Immature natural killer cell (primary cell): ENCODE measurements at regions not wholly inside any gene's neighbourhood (a gene's known extent, or its start where the extent isn't known, plus 50 kb on each side); places are given as distances from the start of the nearest gene placed in this dataset.

Source experiments
- DNase-seq, 3 donors: peaks; one replicate each; pipeline ENCODE4 v3.0.0; 2022; ENCODE audit warnings: mixed read lengths in 1 of 3
- H3K27ac Mint-ChIP-seq, 6 donors: one replicate each; pipeline ENCODE4 v1.8.0; 2020; ENCODE audit warnings: mixed read lengths in 6 of 6, mild to moderate bottlenecking in 5 of 6, inconsistent platforms in 4 of 6, moderate library complexity in 3 of 6
- H3K27me3 Mint-ChIP-seq, 3 donors: one replicate each; pipeline ENCODE4 v1.8.0; 2020 to 2021; ENCODE audit warnings: low read depth in 3 of 3, mild to moderate bottlenecking in 3 of 3, mixed read lengths in 3 of 3, moderate library complexity in 3 of 3, inconsistent platforms in 1 of 3
- H3K36me3 Mint-ChIP-seq, 3 donors: one replicate each; pipeline ENCODE4 v1.8.0; 2020; ENCODE audit warnings: mixed read lengths in 3 of 3, inconsistent platforms in 2 of 3, mild to moderate bottlenecking in 2 of 3
- H3K4me1 Mint-ChIP-seq, 2 donors: one replicate each; pipeline ENCODE4 v1.8.0; 2020; ENCODE audit warnings: inconsistent platforms in 2 of 2, mild to moderate bottlenecking in 2 of 2, mixed read lengths in 2 of 2, moderate library complexity in 1 of 2
- H3K4me3 Mint-ChIP-seq, 5 donors: one replicate each; pipeline ENCODE4 v1.8.0; 2020; ENCODE audit warnings: mild to moderate bottlenecking in 5 of 5, mixed read lengths in 5 of 5, inconsistent platforms in 3 of 5, moderate library complexity in 3 of 5
- H3K9me3 Mint-ChIP-seq, 6 donors: one replicate each; pipeline ENCODE4 v1.8.0; 2020; ENCODE audit warnings: mild to moderate bottlenecking in 6 of 6, mixed read lengths in 6 of 6, inconsistent platforms in 4 of 6, moderate library complexity in 3 of 6

DNA sequence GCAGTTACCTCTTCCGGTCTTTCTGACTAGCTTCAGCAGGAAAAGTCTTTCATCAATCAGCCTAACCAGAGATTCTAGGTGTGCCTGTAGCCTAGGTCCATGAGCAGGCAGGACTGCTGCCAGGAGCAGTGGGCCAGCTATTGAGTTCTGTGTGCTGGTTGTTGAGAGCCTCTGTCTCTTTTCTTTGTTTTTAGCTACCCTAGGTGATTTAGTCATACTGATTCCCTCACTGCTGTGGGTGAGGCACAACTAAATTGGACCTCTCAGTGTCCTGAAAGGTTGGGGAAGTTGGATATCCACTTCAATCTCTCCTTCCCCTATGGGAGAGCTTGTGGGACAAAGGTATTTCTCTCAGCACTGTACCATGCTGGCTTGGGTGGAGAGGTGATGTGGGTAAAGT lies 354.9 kb downstream of the GPAT3 start:
- Mint-ChIP-seq H3K27me3 (peaks cover 0 to 2% (median 1%) of the 10 kb centered on the region in 3 donors), H3K36me3 (no peaks in the 10 kb centered on the region), H3K9me3 (peaks cover 0 to 8% (median 5%) of the 10 kb centered on the region in 6 donors), H3K4me3 (no peak overlapping the region), H3K4me1 (no peaks in the 10 kb centered on the region), H3K27ac (no peak overlapping the region)
- no peak for DNase-seq

DNA sequence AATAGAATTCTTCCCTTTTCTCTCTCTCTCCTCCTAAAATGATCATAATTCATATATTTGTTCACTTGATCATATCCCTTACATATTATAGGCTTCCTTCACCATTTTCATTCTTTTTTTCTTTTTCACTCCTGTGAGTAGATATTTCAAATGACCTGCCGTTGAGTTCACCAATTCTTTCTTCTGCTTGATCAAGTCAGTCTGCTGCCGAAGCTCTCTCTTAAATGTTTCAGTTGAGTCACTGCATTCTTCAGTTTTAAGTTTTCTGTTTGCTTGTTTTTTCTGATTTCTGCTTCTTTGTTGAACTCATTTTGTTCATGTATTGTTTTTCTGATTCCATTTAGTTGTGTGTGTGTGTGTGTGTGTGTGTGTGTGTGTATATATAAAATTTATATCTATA lies 354.3 kb downstream of the GPAT3 start:
- Mint-ChIP-seq H3K4me3 (no peak overlapping the region), H3K36me3 (no peaks in the 10 kb centered on the region)

DNA sequence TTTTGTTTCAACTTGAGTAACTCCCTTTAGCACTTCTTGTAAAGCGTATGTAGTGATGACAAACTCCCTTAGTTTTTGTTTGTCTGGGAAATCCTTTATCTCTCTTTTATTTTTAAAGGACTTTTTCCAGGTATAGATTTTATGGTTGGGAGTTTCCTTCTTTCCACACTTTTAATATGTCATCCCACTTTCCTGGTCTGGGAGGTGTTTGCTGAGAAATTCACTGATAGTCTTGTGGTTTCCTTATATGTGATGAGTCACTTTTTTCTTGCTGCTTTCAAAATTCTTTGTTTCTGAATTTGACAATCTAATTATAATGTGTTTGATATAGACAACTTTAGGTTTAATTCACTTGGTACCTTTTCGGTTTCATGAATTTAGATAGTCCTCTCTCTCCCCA lies 353.9 kb downstream of the GPAT3 start:
- Mint-ChIP-seq H3K36me3 (no peaks in the 10 kb centered on the region), H3K27me3 (peaks cover 0 to 2% (median 1%) of the 10 kb centered on the region in 3 donors), H3K9me3 (peaks cover 0 to 6% (median 5%) of the 10 kb centered on the region in 6 donors), H3K4me1 (no peaks in the 10 kb centered on the region), H3K4me3 (no peak overlapping the region), H3K27ac (no peak overlapping the region)
- no peak for DNase-seq

More for the DNA sequence above, 354.3 kb downstream of the GPAT3 start:
- Mint-ChIP-seq H3K4me1 (no peaks in the 10 kb centered on the region), H3K9me3 (peaks cover 0 to 6% (median 5%) of the 10 kb centered on the region in 6 donors), H3K27ac (no peak overlapping the region), H3K27me3 (peaks cover 0 to 2% (median 1%) of the 10 kb centered on the region in 3 donors)
- no peak for DNase-seq

DNA sequence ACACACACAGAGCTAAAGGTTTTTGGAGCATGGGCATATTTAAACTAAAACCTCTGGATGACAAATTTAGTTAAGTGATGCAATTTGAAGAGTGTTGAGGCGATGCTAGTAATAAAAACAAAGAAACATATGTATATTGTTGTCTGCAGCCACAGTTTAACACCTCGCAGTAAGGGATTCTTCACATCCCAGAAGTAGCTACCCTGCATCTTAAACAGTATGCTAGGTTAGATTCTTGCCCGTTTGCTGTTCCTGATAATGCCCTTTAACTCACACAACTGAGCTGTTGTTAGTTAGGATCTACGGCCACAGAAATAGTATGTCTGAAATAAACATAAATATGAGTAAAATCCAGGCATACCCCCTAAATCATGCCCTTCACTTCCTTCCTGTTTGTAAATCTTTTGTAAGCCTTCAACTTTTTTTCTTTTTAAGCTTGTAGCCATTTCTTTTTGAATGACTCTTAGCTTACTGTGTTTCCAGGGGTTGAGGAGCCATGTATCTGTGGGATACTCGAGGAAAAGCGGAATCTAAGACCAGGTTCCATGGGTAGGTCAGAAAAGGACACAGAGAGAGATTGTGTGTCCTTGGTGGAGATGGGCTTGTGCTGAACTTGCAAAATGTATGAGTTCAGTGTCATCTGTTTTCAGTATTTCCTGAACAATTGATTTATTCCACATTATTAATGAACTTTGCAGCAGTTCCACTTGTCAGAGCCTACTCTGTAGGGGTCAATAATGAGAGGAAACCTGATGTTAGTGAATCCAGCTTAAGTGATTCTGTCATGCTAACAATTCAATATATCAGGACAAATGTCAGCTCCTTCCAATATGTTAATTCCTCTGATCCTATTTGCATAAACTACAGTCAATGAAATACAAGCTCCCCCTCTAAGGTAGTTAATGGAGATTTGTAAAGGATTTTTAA lies 349.6 kb downstream of the GPAT3 start:
- Mint-ChIP-seq H3K4me3 (no peak overlapping the region), H3K27ac (no peak overlapping the region), H3K4me1 (no peaks in the 10 kb centered on the region), H3K27me3 (peaks cover 0 to under 1% (median 0%) of the 10 kb centered on the region in 3 donors), H3K9me3 (peaks cover 0 to 9% (median 0%) of the 10 kb centered on the region in 6 donors), H3K36me3 (no peaks in the 10 kb centered on the region)
- DNase-seq: no peak

DNA sequence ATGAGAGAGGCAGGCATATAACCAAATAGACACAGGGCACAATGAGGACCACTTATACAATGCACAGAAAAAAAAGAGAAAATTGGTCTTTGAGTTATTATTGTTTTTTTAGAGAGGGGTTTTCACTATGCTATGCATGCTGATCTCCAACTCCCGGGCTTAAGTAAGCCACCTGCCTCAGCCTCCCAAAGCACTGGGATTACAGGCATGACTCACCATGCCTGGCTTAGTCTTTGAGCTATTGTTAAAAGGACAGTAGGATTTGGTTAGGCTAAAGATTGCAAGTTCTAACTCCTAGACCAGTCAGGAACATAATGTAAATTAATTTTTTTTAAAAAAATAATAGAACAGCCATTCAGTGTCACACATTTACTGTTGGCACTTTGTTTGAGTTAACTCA lies 340.1 kb downstream of the GPAT3 start:
- no peaks in the 10 kb centered on the region for H3K4me1 Mint-ChIP-seq
- peaks cover 0 to 4% (median 0%) of the 10 kb centered on the region in 6 donors for H3K9me3 Mint-ChIP-seq
- no peak for DNase-seq
- H3K27me3 Mint-ChIP-seq: peaks cover 0 to 5% (median 3%) of the 10 kb centered on the region in 3 donors
- no peaks in the 10 kb centered on the region for H3K36me3 Mint-ChIP-seq
- no peak overlapping the region for H3K4me3 Mint-ChIP-seq
- H3K27ac Mint-ChIP-seq: no peak overlapping the region

DNA sequence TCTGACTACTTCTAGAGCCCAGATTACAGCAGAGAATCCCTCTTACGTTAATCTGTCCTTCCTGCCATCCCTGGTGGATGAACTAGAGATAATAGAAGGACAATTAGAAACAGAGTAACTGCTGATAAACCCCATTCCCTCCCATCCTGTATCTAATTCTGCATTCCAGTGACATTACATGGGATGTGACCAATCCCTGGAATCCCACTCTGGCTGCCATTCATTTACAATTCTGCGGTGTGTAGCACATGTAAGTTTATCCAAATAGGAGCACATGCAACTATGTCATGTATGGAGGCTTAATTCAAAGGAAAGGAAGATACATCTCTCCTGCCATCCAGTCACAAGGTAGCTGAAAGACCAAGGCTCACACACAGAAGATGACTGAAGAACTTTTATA lies 339.5 kb downstream of the GPAT3 start:
- no peak for DNase-seq
- Mint-ChIP-seq H3K4me3 (no peak overlapping the region), H3K27me3 (peaks cover 0 to 5% (median 3%) of the 10 kb centered on the region in 3 donors), H3K9me3 (peaks cover 0 to 4% (median 0%) of the 10 kb centered on the region in 6 donors), H3K27ac (no peak overlapping the region), H3K4me1 (no peaks in the 10 kb centered on the region), H3K36me3 (no peaks in the 10 kb centered on the region)

DNA sequence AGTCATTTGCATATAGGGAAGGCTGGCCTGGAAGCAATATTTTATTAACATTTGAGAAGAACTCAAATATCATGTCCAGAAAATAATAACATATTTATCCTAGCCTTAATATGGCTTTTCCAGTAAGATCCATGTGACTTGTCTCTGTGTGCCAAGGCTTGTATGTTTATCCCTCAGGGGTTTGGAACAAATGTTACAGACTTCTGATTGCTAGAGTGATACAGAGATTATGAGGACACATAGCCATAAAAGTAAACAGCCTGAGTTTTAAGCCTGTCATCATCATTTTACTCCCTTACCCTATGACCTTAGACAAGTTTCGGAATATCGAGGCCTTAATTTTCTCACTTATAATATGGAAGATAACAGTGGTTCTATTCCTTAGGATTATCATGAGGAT lies 338.1 kb downstream of the GPAT3 start:
- no peak for DNase-seq
- Mint-ChIP-seq H3K36me3 (no peaks in the 10 kb centered on the region), H3K4me3 (no peak overlapping the region), H3K4me1 (no peaks in the 10 kb centered on the region), H3K27me3 (peaks cover 2 to 3% (median 3%) of the 10 kb centered on the region in 3 donors), H3K27ac (no peak overlapping the region), H3K9me3 (peaks cover 0 to 4% (median 0%) of the 10 kb centered on the region in 6 donors)

DNA sequence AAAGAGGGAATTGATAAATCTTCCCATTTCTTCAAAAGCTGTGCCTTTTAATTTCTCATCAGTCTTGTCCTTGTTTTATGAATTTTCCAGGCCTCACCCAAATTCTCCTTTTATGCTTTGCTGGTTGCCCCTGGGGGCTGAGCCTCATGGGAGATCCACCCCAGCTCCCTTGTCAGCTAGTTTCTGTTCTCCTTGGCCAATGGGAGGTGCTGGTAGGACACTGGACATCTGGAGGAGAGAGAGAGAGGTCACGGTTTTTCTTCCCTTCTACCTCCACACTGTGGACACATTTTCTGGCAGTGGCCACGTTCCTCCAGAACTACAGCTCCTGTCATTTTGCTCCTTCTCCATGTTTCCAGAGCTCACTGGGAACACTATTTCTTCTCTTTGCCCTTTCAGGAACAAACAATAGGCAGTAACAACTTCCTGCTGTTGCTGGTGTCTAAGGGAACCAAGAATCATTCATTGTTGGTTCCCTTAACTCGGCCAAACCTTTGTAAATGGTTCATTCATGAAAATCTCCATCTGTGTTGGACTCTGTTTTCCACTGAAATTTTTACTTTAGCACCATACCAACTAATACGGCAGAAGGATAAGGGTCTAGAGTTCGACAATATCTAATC lies 334.5 kb downstream of the GPAT3 start:
- no peak for DNase-seq
- no peak overlapping the region for H3K27ac Mint-ChIP-seq
- H3K4me3 Mint-ChIP-seq: no peak overlapping the region
- H3K4me1 Mint-ChIP-seq: no peaks in the 10 kb centered on the region
- peaks cover 0 to 2% (median 2%) of the 10 kb centered on the region in 3 donors for H3K27me3 Mint-ChIP-seq
- H3K9me3 Mint-ChIP-seq: no peaks in the 10 kb centered on the region
- no peaks in the 10 kb centered on the region for H3K36me3 Mint-ChIP-seq

DNA sequence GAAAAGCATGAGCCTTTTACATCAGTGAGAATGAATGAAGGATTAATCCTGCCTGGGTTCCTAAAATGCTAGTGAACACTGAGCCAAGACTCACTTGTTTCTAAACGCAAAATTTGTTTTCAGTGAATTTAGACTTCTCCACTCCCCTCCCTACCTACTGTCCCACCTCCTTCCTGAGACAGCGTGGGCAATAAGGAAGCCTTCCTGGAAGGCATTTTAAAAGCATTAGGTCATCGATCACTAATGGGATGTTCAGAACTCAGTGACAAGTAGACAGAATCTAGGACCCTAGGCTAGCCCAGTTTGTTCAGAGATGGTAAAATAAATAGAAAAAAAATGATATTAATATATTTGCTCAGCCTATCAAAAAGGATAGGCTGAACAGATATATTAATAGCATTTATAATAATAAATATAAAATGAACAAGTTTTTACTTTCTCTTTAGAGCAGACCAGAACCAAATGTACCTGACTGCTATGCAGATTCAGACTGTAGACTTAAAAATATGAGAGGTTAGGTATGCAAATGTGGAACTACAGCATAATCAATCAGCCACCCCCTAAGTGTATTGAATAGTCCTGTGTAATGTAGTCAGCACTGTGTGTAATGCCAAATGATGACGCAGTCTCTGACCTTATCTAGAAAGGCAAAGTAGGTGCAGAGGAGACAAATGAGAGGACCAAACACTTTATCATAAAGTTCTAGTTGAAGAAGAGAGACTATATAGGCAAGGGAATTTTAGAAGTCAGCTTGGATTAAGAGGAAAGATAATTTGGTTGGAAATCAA lies 331.1 kb downstream of the GPAT3 start:
- Mint-ChIP-seq H3K4me1 (no peaks in the 10 kb centered on the region), H3K36me3 (no peaks in the 10 kb centered on the region), H3K4me3 (no peak overlapping the region), H3K27ac (no peak overlapping the region), H3K27me3 (peaks cover 0 to 2% (median 0%) of the 10 kb centered on the region in 3 donors), H3K9me3 (peaks cover 0 to 4% (median 0%) of the 10 kb centered on the region in 6 donors)
- no peak for DNase-seq

DNA sequence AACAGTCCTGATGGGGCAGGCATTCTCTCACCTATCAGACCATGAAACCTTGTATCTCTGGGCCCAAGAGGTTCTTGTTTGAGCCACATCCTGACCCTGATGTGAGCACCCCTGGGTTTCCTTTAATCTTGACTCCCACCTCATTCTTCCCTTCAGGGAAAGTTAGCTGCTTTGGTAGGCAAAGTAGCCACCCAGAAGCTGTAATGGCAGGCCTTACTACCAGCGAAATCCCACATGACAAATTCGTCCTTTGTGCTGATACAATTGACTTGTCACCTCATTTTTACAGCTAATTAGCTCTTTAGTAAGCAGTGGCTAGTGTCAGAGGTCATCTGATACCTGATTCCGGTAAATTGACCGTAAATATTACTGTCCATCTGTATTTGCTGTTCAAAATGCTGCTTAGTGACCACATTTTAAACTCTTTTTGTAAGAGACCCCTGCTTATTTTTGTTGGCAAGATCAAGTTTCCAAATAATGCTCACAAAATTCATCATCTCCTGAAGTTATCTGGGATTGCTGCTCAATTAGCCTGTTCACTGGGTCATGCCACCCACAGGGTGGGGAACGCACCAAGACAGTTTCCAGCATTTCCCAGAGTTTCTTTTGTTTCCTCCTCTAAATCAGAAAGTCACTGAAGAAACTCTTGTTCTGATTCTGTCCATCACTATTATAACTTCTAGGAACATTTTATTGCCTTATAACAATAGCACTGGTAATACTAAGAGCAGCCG lies 329.7 kb downstream of the GPAT3 start:
- no peak overlapping the region for H3K27ac Mint-ChIP-seq

DNA sequence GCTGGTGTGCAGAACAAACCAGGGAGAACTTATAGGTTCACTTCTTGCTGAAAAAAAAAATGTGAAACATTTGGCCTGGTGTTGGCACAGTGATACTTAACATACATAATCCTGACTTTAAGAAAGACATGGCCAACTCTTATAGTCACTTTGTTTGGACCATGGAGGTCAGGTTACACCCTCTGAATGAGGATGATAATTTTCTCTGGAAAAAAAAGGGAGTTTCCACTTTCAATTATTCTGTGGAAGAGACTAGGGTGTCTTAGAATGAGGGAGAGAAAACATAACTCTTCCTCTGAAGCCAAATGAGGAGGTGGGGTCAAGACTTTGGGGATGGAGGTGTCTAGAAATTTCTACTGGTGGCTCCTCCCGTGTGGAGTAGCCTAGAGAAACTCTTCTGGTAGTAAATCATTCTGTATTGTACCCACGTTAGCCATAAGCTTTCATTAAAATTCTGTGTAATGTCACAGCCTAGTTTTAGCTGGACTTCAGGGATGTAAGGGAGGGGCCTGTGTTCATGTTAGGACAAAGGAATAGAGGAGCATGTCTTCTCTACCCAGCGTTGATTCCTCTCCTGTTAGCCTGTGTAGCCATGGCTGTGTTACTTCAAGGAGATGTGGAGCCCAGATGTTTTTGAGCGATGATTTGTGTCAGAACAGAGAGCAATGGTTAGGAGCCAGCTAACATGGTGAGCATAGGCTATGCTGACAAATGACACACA lies 328.3 kb downstream of the GPAT3 start:
- H3K27ac Mint-ChIP-seq: no peak overlapping the region
- H3K27me3 Mint-ChIP-seq: no peaks in the 10 kb centered on the region
- DNase-seq: no peak
- no peaks in the 10 kb centered on the region for H3K4me1 Mint-ChIP-seq
- peaks cover 0 to 4% (median under 1%) of the 10 kb centered on the region in 6 donors for H3K9me3 Mint-ChIP-seq
- H3K4me3 Mint-ChIP-seq: no peak overlapping the region
- no peaks in the 10 kb centered on the region for H3K36me3 Mint-ChIP-seq

More for the DNA sequence above, 329.7 kb downstream of the GPAT3 start:
- Mint-ChIP-seq H3K36me3 (no peaks in the 10 kb centered on the region), H3K27me3 (peaks cover 0 to 2% (median 0%) of the 10 kb centered on the region in 3 donors), H3K4me3 (no peak overlapping the region), H3K4me1 (no peaks in the 10 kb centered on the region), H3K9me3 (peaks cover 0 to 4% (median under 1%) of the 10 kb centered on the region in 6 donors)
- no peak for DNase-seq

DNA sequence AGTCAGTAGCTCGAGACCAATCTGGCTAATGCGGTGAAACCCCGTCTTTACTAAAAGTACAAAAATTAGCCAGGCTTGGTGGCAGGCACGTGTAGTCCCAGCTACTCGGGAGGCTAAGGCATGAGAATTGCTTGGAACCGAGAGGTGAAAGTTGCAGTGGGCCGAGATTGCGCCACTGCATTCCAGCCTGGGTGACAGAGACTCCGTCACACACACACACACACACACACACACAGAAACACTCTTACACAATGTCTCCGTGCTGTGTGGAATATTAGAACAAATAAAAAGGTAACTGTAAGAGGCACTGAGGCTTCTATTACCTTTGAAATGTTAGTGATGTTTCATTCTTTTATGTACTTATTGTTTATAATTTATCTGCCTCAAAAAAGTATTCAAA lies 326.6 kb downstream of the GPAT3 start:
- peaks cover 0 to 4% (median under 1%) of the 10 kb centered on the region in 6 donors for H3K9me3 Mint-ChIP-seq
- no peak overlapping the region for H3K27ac Mint-ChIP-seq
- no peak overlapping the region for H3K4me3 Mint-ChIP-seq
- H3K27me3 Mint-ChIP-seq: no peaks in the 10 kb centered on the region
- H3K36me3 Mint-ChIP-seq: no peaks in the 10 kb centered on the region
- no peak for DNase-seq
- H3K4me1 Mint-ChIP-seq: no peaks in the 10 kb centered on the region

DNA sequence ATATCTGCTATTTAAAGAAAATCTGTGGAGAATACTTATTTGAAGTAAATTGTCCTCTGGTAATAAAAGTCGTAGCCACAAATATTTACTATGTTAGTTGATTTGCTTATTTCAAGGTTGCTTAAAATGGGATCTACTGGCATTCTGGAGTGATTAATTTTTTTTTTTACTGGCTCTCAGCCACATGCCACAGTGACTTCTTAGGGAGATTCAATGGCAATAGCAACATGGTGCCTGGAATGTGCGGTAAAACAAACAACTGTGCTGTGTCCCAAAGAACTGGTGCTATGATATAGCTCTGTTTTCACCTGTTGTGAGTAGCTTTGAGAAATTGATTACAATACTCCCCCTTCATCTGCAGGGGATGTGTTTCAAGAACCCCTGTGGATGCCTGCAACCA lies 324.3 kb downstream of the GPAT3 start:
- Mint-ChIP-seq H3K27me3 (peaks cover 0 to 2% (median 0%) of the 10 kb centered on the region in 3 donors), H3K27ac (no peak overlapping the region), H3K36me3 (no peaks in the 10 kb centered on the region), H3K9me3 (peaks cover 0 to 4% (median 2%) of the 10 kb centered on the region in 6 donors), H3K4me1 (no peaks in the 10 kb centered on the region), H3K4me3 (no peak overlapping the region)
- no peak for DNase-seq
